ENCODE measurements at regions not wholly inside any gene's neighbourhood (a gene's known extent, or its start where the extent isn't known, plus 50 kb on each side); places are given as distances from the start of the nearest gene placed in this dataset.

DNA sequence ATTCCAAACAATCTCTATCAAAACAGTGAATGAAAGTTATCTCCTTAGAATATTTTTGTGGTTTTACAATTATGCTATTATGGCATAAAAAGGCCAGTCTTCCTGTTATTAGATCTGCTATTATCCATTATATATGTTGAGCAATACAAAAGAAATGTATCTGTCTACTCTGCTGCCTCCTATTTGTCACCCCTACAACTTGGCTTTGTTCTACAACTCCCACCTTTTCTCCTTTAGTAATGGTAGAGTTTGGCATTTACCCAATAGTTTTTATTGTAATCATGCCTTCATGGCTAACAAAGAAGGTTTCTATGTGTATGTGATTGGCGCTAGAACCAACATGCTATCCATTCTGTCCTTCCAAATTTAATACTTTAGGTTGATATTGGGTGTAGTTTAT lies 189.2 kb upstream of the PRDM9 start:
- 95% methylated on average over 1 of the region's 1 CpG for WGBS, 3 donors
- Histone ChIP-seq H3K27ac (no peak overlapping the region), H3K27me3 (no peaks in the 10 kb centered on the region), H3K9me3 (no peaks in the 10 kb centered on the region), H3K36me3 (no peaks in the 10 kb centered on the region), H3K4me3 (no peak overlapping the region), H3K4me1 (ENCODE audit: insufficient read depth) (no peaks in the 10 kb centered on the region)
- TF ChIP-seq POLR2A (IDR thresholded peaks at IDR 0.05) = no peak
- DNase-seq = no peak
- intact Hi-C loops (cut with DNase I) = no loop called here

DNA sequence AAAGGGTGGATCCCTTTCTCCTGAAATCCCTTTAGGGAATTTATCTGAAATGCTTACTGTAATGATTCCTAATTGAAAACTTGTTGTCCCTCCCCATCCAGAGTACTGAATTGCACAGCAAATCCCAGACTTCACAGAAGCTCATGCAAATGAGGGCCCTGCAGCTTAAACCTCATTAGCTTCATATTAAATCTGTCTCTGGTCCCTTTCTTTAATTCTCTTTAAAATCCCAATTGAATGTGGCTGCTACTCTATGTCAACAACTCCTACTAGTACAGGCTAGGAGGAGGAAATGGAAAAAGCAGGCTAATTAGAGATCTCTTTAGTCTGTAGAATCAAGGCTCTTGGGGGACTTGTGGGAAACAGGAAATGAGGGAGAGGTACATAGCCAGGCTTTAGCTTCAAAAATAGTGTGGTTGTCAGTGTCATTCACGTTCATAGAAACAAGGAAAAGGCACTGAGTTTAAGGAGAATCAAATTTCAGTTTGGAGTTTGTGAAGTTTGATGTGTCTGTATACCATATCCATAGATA lies 191.3 kb upstream of the PRDM9 start:
- no peak for DNase-seq
- H3K4me3 ChIP-seq = no peak overlapping the region
- H3K9me3 ChIP-seq = no peaks in the 10 kb centered on the region
- no peak for TF ChIP-seq EP300 (IDR thresholded peaks at IDR 0.05)
- TF ChIP-seq POLR2A (IDR thresholded peaks at IDR 0.05) = no peak
- TF ChIP-seq, protein P1, sequence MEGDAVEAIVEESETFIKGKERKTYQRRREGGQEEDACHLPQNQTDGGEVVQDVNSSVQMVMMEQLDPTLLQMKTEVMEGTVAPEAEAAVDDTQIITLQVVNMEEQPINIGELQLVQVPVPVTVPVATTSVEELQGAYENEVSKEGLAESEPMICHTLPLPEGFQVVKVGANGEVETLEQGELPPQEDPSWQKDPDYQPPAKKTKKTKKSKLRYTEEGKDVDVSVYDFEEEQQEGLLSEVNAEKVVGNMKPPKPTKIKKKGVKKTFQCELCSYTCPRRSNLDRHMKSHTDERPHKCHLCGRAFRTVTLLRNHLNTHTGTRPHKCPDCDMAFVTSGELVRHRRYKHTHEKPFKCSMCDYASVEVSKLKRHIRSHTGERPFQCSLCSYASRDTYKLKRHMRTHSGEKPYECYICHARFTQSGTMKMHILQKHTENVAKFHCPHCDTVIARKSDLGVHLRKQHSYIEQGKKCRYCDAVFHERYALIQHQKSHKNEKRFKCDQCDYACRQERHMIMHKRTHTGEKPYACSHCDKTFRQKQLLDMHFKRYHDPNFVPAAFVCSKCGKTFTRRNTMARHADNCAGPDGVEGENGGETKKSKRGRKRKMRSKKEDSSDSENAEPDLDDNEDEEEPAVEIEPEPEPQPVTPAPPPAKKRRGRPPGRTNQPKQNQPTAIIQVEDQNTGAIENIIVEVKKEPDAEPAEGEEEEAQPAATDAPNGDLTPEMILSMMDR (IDR thresholded peaks at IDR 0.05) = no peak
- intact Hi-C loops (cut with DNase I) = no loop called here
- H3K27ac ChIP-seq = no peak overlapping the region
- H3K36me3 ChIP-seq = no peaks in the 10 kb centered on the region
- H3K4me1 ChIP-seq (ENCODE audit: insufficient read depth) = no peaks in the 10 kb centered on the region
- WGBS, 3 donors = 37 to 49% (median 46%) methylated on average over 1 of the region's 1 CpG
- H3K27me3 ChIP-seq = no peaks in the 10 kb centered on the region

DNA sequence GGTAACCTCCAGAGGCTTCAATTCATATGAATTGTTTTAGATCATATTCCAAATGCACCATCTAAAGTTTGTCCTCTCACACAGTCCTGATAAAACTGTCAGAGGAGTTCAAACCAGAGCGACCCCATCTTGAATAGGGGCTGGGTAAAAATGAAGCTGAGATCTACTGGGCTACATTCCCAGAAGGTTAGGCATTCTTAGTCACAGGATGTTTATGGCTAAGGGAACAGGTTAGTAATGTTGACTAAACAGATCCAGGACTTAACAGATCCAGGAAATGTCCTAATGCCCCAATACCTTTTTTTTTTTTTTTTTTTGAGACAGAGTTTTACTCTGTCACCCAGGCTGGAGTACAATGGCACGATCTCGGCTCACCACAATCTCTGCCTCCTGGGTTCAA lies 192.6 kb upstream of the PRDM9 start:
- intact Hi-C loops (cut with DNase I) = no loop called here

DNA sequence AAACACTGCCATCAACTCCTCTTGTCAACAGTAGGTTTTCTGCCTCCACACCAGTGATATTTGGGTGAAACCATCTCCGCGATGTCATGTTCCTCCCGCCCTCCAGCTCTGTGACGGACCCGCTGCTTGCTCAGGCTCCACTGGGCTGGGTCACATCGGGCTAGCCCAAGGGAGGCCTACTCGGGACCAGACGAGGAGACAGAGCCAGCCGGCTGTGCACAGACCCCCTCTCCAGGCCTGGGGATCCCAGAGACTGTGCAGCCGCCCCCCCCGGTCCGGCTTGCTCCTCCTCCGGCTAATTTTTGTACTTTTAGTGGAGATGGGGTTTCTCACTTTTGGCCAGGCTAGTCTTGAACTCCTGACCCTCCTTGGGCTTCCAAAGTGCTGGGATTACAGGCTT lies 202.4 kb upstream of the PRDM9 start:
- H3K36me3 ChIP-seq = no peaks in the 10 kb centered on the region
- TF ChIP-seq POLR2A (IDR thresholded peaks at IDR 0.05) (no peak), EP300 (IDR thresholded peaks at IDR 0.05) (no peak)
- TF ChIP-seq, protein P1 (IDR thresholded peaks at IDR 0.05) = no peak
- no peak overlapping the region for H3K27ac ChIP-seq
- 88 to 90% (median 89%) methylated on average over 13 of the region's 13 CpGs for WGBS, 3 donors
- DNase-seq = no peak
- H3K4me3 ChIP-seq = no peak overlapping the region
- H3K9me3 ChIP-seq = no peaks in the 10 kb centered on the region
- intact Hi-C loops (cut with DNase I) = no loop called here
- H3K4me1 ChIP-seq (ENCODE audit: insufficient read depth) = no peaks in the 10 kb centered on the region
- H3K27me3 ChIP-seq = no peaks in the 10 kb centered on the region

More for the DNA sequence above, 192.6 kb upstream of the PRDM9 start:
- Histone ChIP-seq H3K36me3 (no peaks in the 10 kb centered on the region), H3K9me3 (no peaks in the 10 kb centered on the region), H3K27me3 (no peaks in the 10 kb centered on the region), H3K4me1 (ENCODE audit: insufficient read depth) (no peaks in the 10 kb centered on the region), H3K4me3 (no peak overlapping the region), H3K27ac (no peak overlapping the region)
- DNase-seq = no peak
- 76 to 88% (median 80%) methylated on average over 3 of the region's 3 CpGs for WGBS, 3 donors
- no peak for TF ChIP-seq EP300 (IDR thresholded peaks at IDR 0.05)
- TF ChIP-seq, protein P1 (IDR thresholded peaks at IDR 0.05) = no peak
- TF ChIP-seq POLR2A (IDR thresholded peaks at IDR 0.05) = no peak

DNA sequence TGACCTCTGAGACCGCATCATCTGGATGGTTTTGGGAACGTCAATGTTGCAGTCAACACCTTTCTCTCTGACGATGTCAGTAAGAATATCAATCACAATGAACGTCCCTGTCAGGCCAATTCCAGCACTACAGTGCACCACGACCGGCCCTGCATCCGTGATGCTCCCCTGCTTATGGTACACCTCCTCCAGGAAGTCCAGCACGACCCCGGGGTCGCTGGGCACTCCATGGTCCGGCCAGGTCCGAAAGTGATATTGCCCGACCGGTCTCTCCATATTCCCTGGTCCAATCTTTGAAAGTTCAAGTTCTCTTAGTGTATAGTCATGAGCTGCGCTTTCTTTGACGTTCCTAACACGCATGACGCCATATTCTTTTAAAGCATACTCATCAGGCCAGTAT lies 203.6 kb upstream of the PRDM9 start:
- Histone ChIP-seq H3K36me3 (no peaks in the 10 kb centered on the region), H3K27ac (no peak overlapping the region), H3K9me3 (no peaks in the 10 kb centered on the region), H3K27me3 (no peaks in the 10 kb centered on the region), H3K4me1 (ENCODE audit: insufficient read depth) (no peaks in the 10 kb centered on the region), H3K4me3 (no peak overlapping the region)
- TF ChIP-seq, protein P1 (IDR thresholded peaks at IDR 0.05) = no peak
- TF ChIP-seq EP300 (IDR thresholded peaks at IDR 0.05) (no peak), POLR2A (IDR thresholded peaks at IDR 0.05) (no peak)
- 92 to 95% (median 92%) methylated on average over 18 of the region's 18 CpGs for WGBS, 3 donors
- DNase-seq = no peak
- intact Hi-C loops (cut with DNase I) = no loop called here

Measured in ovary (tissue), 7 donors.